Glomerular visceral epithelial cell (primary cell): ENCODE measurements at regions not wholly inside any gene's neighbourhood (a gene's known extent, or its start where the extent isn't known, plus 50 kb on each side); places are given as distances from the start of the nearest gene placed in this dataset.
A peak's percentile ranks its signal among the peaks of the same experiment; 100 is the strongest.
"Not testable (repeated sequence)": the region's sequence is repeated elsewhere in the genome, so short reads cannot be mapped to it uniquely, and the experiment has no call there.

Experiments
- DNase-seq: peaks from one replicate; pipeline ENCODE4 v3.0.0-alpha.2; 2016; ENCODE audit errors: extremely low spot score

GRCh38 chr2:136284226-136285119 lies 166.5 kb upstream of the CXCR4 start:
- no peak for DNase-seq

GRCh38 chr2:136282251-136282650 lies 164.3 kb upstream of the CXCR4 start:
- no peak for DNase-seq

- no peak for DNase-seq
These were observed 163.5 kb upstream of the CXCR4 start for GRCh38 chr2:136281281-136282114.

- DNase-seq: not testable (repeated sequence)
These were observed 148.4 kb upstream of the CXCR4 start for GRCh38 chr2:136266346-136266745.

GRCh38 chr2:136259551-136259950 lies 141.6 kb upstream of the CXCR4 start:
- no peak for DNase-seq

- DNase-seq: no peak
These were observed 139.9 kb upstream of the CXCR4 start for GRCh38 chr2:136257893-136258292.

- no peak for DNase-seq
These were observed 137.9 kb upstream of the CXCR4 start for GRCh38 chr2:136255648-136256461.

- DNase-seq: no peak
These were observed 137.2 kb upstream of the CXCR4 start for GRCh38 chr2:136255127-136255526.

GRCh38 chr2:136254681-136255080 lies 136.7 kb upstream of the CXCR4 start:
- no peak for DNase-seq

GRCh38 chr2:136253288-136254004 lies 135.5 kb upstream of the CXCR4 start:
- no peak for DNase-seq

GRCh38 chr2:136251885-136252585 lies 134.1 kb upstream of the CXCR4 start:
- no peak for DNase-seq

- DNase-seq: no peak
These were observed 133.4 kb upstream of the CXCR4 start for GRCh38 chr2:136251197-136251884.

- no peak for DNase-seq
These were observed 132.2 kb upstream of the CXCR4 start for GRCh38 chr2:136250131-136250530.

GRCh38 chr2:136248907-136249306 lies 131.0 kb upstream of the CXCR4 start:
- DNase-seq: no peak

GRCh38 chr2:136248242-136248641 lies 130.3 kb upstream of the CXCR4 start:
- DNase-seq: peak; percentile 18

- no peak for DNase-seq
These were observed 129.4 kb upstream of the CXCR4 start for GRCh38 chr2:136247204-136247950.

GRCh38 chr2:136246086-136246669 lies 128.2 kb upstream of the CXCR4 start:
- peak; percentile 49 for DNase-seq

- no peak for DNase-seq
These were observed 127.3 kb upstream of the CXCR4 start for GRCh38 chr2:136245211-136245610.

GRCh38 chr2:136244536-136244885 lies 126.6 kb upstream of the CXCR4 start:
- DNase-seq: no peak
